ENCODE measurements at regions not wholly inside any gene's neighbourhood (a gene's known extent, or its start where the extent isn't known, plus 50 kb on each side); places are given as distances from the start of the nearest gene placed in this dataset.
A peak's percentile ranks its signal among the peaks of the same experiment; 100 is the strongest.

- TF ChIP-seq, protein P1, sequence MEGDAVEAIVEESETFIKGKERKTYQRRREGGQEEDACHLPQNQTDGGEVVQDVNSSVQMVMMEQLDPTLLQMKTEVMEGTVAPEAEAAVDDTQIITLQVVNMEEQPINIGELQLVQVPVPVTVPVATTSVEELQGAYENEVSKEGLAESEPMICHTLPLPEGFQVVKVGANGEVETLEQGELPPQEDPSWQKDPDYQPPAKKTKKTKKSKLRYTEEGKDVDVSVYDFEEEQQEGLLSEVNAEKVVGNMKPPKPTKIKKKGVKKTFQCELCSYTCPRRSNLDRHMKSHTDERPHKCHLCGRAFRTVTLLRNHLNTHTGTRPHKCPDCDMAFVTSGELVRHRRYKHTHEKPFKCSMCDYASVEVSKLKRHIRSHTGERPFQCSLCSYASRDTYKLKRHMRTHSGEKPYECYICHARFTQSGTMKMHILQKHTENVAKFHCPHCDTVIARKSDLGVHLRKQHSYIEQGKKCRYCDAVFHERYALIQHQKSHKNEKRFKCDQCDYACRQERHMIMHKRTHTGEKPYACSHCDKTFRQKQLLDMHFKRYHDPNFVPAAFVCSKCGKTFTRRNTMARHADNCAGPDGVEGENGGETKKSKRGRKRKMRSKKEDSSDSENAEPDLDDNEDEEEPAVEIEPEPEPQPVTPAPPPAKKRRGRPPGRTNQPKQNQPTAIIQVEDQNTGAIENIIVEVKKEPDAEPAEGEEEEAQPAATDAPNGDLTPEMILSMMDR (IDR thresholded peaks at IDR 0.05) = peak in 1 of 2 donors; percentile 40
- TF ChIP-seq EP300 (IDR thresholded peaks at IDR 0.05) (no peak), POLR2AphosphoS5 (IDR thresholded peaks at IDR 0.05) (no peak), POLR2A (IDR thresholded peaks at IDR 0.05) (no peak)
Observed at GRCh38 chr18:21191596-21192307, 50.3 kb upstream of the GREB1L start.
